Keratinocyte (primary cell): ENCODE measurements at regions not wholly inside any gene's neighbourhood (a gene's known extent, or its start where the extent isn't known, plus 50 kb on each side); places are given as distances from the start of the nearest gene placed in this dataset.

Experiments
- CTCF ChIP-seq, 3 experiments: IDR thresholded peaks in 1 of 3; conservative IDR thresholded peaks in 1 of 3; optimal IDR thresholded peaks in 1 of 3; 2 replicates in 2 of 3; 3 replicates in 1 of 3; pipeline versions ENCODE3 to v1.5.1; 2011; ENCODE audit warnings: low read length in 3 of 3, mild to moderate bottlenecking in 3 of 3, moderate library complexity in 2 of 3, control low read depth in 1 of 3, inconsistent platforms in 1 of 3; ENCODE audit not compliant: insufficient read depth in 2 of 3; ENCODE audit errors: extremely low read depth in 1 of 3
- EZH2 ChIP-seq: IDR thresholded peaks from one replicate; pipeline ENCODE4 v1.6.1; 2012; ENCODE audit warnings: inconsistent platforms, mild to moderate bottlenecking, low read length, moderate library complexity

DNA sequence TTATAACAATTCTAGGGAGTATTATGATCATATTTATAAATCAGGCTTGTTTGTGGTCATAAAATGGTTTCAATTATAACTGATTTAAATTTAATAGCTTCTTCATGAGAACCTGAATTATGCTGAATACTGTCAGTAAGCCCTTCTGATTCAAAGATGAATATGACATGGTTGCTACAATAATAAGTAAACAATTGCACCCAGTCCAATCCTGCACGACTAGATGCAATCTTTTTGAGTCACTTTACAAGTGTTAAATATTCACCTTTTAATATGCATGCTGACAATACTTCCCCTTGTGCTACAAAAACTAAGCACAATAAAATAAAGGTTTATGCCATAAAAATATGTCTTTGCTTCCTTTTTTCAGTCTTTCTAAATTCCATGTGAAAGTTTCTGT, 325.2 kb downstream of the KCNJ3 start:
- no peak for TF ChIP-seq CTCF (optimal IDR thresholded peaks at IDR 0.05 in 1 of 3, IDR thresholded peaks at IDR 0.05 in 1 of 3, conservative IDR thresholded peaks at IDR 0.05 in 1 of 3; ENCODE audit: extremely low read depth in 1 of 3, insufficient read depth in 2 of 3, low read length in 3 of 3)
- no peak for TF ChIP-seq EZH2
